CD1c-positive myeloid dendritic cell (primary cell): ENCODE measurements at regions not wholly inside any gene's neighbourhood (a gene's known extent, or its start where the extent isn't known, plus 50 kb on each side); places are given as distances from the start of the nearest gene placed in this dataset.

Source experiments
- DNase-seq: peaks from one replicate; pipeline ENCODE4 v3.0.0-alpha.2; 2016; ENCODE audit errors: extremely low spot score

GRCh38 chr5:38643616-38644015 lies 87.2 kb upstream of the LIFR start:
- no peak for DNase-seq

DNA sequence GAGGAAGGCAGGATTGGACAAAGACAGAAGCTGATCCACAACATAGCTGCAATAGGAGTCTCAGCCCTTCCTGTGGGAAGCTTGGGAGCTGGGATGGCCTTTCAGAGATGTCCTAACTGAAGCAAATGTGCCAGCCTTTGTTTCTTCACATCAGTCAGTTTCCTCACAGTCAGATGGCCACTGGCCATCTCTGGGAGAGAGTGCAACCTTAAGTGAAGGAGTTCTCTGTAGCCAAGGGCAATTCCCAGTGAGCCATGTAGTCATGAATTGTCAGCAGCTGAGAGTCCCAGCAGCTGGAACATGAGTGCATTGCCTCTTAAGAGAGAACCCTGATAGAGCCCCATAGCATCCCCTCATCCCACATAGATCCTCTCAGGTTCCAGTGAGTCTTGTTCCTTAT lies 89.1 kb upstream of the LIFR start:
- DNase-seq: no peak

DNA sequence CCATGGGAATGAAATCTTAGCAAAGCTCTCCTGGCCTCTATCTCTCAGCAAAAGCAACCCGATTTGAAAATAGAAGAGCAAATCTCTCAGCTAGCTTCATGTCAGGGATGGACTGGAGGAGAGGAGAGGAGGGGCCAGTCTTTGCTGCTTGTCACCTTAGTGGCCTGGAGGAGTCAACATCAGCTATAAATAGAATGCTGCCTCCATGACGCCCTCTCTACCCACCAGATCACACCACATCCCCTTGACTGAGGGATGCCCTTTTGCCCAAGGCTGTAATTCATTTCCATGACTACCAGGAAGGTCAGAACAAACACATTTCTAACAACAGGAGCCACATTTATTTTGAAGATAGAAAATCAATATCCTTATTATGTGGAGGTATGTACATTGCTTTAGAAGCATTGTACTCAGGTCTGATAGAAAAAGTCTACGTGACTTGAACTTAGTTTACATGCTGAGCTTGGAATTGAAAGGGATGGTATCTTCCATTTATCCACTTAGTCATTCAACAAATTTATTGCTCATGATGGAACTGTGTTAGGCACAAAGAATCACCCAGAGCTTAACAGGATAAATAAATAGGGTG lies 92.4 kb upstream of the LIFR start:
- DNase-seq: no peak

GRCh38 chr5:38650540-38650939 lies 94.1 kb upstream of the LIFR start:
- DNase-seq: no peak

- DNase-seq: peak; percentile 19
Observed at GRCh38 chr5:38650946-38651345, 94.5 kb upstream of the LIFR start.

DNA sequence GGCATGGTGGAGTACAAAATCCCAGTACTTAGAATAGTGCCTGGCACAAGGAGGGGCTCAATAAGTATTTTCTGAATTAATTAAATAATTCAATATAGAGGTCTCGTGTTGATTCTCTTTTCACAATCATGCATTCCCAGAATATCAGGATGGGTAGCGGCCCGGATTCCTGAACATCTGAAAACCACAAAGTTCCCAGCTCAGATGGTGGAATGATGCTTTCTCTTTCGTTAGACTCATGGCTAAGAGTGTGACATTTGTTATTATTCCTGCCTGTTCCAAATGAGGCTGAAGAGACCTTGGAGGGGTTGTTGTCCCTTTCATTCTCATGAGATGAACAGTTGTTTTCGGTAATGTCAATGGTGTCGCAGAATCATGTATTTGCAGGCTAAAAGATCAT lies 95.4 kb upstream of the LIFR start:
- no peak for DNase-seq

GRCh38 chr5:38653389-38653788 lies 96.9 kb upstream of the LIFR start:
- DNase-seq: no peak

- no peak for DNase-seq
Observed at GRCh38 chr5:38655691-38656090, 99.2 kb upstream of the LIFR start.

- no peak for DNase-seq
Observed at GRCh38 chr5:38656568-38656967, 100.1 kb upstream of the LIFR start.

- no peak for DNase-seq
Observed at GRCh38 chr5:38657020-38657419, 100.6 kb upstream of the LIFR start.

GRCh38 chr5:38660194-38660668 lies 103.8 kb upstream of the LIFR start:
- DNase-seq: no peak

- DNase-seq: no peak
Observed at GRCh38 chr5:38662090-38662489, 105.6 kb upstream of the LIFR start.

DNA sequence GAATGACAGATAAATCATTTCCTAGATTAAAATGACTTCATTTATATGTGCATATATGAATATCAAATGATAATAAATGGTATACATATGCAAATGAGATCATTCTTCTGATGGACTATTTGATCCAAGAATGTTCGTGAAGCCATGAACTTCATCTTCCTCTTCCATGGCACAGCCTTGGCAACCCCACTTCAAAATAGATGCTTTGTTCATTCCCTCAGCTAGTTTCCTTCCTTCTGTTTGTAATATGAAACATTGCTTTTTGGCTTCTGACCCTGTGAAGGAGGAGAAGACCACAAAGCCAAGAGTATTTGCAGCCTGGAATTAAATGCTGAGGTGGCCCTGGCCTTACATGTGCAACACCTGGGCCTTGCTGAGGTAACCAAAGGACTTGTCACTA lies 106.8 kb upstream of the LIFR start:
- DNase-seq: no peak

GRCh38 chr5:38666668-38667498 lies 110.4 kb upstream of the LIFR start:
- DNase-seq: no peak

DNA sequence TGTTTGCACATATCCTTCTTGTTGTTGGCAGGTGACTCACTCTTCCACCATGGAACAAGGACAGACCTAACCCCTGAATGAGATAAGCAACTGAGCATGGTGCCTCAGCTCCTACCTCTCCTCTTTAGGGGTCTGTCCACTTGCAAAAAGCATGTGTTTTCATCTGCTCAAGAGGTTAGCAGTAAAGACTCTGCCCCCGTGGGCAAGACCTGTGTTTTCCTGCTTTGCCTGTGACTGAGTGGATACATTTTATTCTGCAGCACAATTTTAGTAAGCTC lies 111.0 kb upstream of the LIFR start:
- no peak for DNase-seq

DNA sequence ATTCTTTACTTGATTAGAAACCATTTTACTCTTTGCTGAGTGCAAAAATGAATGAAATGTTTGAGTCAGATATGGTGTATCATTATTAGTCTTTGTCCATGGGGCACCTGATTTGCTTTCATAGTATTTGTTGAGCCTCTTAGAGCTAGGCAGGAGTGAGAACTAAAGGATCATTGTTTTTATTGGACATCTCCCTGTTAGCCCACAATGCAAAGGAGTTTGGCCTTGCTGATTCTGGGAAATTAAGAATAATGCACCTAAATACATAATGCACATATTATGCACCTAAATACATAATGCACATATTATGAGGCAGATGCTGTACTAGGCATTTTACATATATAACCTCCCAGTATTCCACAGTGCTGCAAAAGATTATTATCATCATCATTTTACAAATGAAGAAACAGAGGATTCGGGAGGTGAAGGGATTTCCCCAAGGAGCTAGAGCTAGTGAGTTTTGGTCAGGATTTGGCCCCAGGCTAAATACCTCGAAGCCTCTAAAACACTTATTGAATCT lies 113.0 kb upstream of the LIFR start:
- no peak for DNase-seq

DNA sequence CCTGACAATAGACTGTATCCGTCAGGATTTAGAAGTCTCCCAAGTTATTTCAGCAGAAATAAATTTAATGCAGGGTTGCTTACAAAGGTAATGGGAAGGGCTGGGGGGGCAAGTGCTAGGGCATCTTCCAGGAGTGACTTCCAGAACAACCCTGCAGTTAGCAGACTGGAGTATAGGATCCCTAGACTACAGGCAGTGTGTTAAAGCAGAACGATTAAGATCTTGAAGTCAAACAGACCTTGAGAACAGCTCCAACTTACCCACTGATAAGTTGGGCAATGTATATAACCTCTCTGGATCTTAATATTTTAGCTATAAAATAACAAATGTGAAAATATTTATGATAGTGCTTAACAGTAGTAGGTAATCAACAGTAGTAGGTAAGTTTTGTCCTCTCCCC lies 113.6 kb upstream of the LIFR start:
- no peak for DNase-seq

DNA sequence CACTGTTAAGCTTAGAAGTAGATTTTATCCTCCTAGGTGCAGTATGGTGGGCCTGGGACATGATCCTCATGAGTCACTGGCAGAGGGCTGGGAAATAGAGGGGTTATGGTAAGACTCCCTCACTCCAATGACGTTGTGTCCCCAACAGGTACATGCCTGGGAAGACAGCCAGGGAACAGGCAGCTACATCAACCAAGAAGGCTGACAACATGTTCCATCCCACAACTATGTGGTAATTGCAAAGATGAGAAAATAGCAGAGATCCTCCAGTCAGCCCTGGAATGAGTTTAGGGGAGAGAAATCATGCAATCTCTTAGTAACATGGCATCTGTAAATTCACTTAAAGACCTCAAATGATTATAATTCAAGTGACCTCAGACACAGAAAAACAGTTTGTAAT lies 114.4 kb upstream of the LIFR start:
- no peak for DNase-seq

DNA sequence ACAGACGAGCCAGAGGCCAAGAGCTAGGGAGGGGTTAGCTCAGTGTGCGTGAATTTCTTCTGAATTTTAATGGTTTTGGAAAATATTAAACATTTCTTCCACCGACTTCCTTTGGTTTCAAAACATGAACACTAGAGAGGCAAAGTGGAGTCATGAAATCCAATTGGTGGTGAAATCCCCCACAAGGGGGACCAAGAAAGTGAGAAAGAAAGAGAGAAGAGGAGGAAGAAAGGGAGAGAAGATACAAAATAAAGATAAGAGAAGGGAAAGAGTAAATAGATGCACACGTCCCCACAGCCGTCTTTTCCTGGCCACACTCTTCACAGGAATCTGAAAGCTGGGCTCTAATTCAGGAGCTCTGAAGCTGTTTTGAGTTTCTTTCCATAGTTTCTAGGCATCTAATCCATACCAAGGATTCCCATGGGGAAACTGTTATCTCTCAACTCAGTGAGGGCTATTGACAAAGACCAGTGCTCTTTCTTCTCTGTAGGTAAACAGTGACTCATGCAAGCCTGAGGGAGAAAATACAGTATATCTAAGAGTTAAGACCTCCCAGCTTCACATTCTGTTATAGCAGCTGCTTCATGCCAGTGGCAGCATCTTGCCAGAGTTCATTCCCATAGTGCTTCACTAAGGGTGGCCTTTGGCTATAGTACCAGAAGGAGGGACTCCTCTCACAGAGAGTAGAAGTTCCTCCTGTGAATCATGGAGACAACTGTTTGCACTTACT lies 115.8 kb upstream of the LIFR start:
- DNase-seq: no peak

GRCh38 chr5:38673671-38674071 lies 117.2 kb upstream of the LIFR start:
- no peak for DNase-seq

DNA sequence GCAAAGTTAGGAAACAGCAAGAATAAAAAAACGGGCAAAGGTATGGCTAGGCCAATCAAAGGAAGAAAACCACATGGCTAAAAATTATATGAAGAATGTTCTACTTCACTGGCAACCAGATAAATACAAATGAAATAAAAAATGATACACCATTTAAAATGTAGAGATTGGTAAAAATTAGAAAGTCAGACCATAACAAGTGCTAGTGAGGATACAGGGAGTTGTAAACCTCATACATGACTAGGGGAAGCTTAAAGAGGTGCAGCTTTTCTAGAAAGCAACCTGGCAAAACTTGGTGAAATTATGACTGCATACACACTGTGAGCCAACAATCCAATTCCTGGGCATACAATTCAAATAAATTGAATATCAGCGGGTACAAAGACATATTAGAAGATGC lies 119.0 kb upstream of the LIFR start:
- no peak for DNase-seq

DNA sequence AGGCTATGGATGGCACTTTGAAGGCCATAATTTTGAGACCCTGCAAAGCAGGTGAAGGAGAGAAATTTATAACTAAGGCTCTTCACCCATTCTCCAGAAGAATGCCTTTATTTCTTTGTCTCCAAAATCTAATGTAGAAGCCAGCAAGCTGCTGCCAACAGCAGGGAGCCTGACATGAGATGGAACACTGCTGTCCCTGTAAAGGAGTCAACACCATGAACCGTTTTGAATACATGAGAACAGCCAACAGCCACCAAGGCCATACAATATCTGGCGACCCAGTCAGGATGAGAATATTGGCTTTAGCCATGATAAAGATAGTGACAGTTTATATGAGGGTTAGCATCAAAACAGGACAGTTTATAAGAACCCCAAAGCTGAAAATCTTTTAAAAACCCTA lies 121.2 kb upstream of the LIFR start:
- DNase-seq: no peak

DNA sequence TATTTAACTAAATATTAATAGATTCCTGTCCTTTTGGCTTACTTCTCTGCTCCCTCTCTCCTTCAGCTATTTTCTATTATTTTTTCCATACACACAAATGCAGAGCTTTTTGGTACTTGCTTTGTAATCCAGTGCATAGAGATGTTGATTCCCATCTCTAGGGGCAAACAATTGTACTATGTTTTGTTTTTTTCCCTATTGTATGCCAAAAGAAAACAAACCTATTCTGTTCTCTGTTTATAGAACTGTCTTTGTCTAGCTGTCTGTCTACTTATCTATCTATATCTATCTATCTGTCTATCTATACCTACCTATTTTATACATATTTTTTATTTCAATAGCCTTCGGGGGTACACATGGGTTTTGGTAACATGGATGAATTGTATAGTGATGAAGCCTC lies 121.6 kb upstream of the LIFR start:
- no peak for DNase-seq
